Fibroblast of the conjunctiva (primary cell): ENCODE measurements at regions not wholly inside any gene's neighbourhood (a gene's known extent, or its start where the extent isn't known, plus 50 kb on each side); places are given as distances from the start of the nearest gene placed in this dataset.
"Not testable (repeated sequence)": the region's sequence is repeated elsewhere in the genome, so short reads cannot be mapped to it uniquely, and the experiment has no call there.

Source experiments
- DNase-seq: peaks from one replicate; pipeline ENCODE4 v3.0.0-alpha.2; 2010; ENCODE audit warnings: low read depth

DNA sequence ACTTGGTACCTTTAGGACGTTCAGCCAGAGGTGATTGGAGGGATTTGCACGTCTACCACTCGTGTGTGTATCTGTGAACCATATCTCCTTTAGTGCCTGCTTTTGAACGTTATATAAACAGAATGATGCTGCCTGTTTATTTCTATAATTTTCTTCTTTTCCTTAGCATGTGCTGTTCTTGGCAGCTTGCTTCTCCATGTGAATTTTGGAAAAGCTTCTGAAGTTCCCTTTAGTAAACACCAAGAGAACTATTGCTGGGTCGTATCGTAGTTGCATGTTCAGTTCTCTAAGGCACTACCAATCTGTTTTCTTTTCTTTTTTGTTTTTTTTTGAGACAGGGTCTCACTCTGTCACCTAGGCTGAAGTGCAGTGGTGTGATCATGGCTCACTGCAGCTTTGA lies 73.8 kb upstream of the FANCC start:
- not testable (repeated sequence) for DNase-seq

- no peak for DNase-seq
Measured at GRCh38 chr9:95389373-95389772, 71.9 kb upstream of the FANCC start.

- no peak for DNase-seq
Measured at GRCh38 chr9:95386843-95387242, 69.3 kb upstream of the FANCC start.

DNA sequence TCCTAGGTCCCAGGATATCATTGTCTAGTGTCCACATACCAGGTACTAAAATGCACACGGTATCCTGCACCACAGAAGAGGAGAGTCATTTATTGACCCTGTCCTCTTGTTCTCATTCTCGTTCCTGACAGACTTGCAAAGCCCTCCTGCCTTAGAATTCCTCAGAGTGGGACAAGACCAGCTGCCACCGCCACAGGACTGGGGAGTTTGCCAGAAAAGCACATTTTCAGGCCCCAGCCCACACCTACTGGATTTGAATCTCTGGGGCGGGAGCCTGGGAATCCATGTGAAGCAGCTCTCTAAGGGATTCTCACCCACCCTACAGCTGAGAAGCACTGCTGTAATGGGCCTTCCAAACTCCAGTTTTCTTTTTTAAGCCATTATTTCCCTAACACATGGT lies 68.0 kb upstream of the FANCC start:
- DNase-seq = no peak

DNA sequence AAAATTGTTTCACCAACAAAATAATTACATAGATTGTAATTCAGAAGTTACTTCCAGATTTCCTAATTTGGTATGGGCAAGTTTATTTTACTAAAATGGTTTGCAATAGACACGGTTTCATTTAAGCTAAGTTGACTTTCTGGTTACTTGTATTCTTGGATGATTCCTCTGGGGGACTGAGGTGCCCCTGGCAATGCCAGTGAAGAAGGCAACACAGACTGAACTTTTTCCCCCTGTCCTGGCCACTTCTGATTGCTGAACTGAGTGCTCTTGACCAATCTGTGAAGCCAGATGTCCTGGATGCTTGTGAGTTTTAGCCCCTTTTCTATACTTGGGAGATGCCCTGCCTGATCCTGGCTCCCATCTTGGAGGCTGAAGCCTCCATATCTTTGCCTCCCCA lies 66.3 kb upstream of the FANCC start:
- no peak for DNase-seq

DNA sequence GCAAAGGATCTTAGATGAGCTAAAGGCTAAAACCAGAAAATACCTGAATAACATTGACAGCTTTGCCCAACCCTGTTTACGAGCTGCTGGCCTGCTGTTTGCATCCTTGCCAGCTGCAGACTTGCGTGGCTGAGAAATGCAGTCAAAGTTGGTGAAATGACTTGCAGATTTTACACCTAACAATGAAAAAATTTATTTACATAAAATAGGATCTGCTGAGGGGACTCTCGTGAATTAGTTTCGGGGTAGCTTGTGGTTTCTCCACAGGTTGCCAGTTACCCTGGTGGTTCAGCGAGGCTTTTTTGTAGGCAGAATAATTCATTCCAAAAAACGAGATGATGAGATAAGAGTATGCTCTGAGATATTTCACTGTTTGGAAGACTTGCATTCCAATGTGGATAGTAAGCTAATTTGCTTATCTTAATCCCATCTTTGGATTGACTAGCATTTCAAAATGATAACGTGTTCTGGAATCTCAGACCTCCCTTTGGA lies 65.7 kb upstream of the FANCC start:
- no peak for DNase-seq

DNA sequence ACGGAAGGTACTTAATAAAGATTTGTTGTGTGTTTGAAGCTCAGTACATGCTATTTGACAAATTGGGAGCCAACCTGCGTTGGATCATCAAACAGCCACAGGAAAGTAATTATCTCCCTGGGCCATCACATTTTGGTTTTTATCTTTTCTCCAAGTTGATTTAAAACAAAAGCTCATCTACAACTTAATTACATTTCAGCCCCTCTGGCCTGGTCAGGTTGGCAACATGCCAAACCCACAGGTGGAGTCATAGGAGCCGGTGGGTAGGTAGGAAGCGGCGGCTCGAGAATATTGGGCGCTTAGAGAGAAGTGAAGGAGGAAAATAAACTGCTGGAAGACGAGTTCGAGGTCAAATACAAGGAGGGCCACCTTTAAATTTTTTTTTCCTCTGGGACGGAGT lies 64.9 kb upstream of the FANCC start:
- DNase-seq = no peak

DNA sequence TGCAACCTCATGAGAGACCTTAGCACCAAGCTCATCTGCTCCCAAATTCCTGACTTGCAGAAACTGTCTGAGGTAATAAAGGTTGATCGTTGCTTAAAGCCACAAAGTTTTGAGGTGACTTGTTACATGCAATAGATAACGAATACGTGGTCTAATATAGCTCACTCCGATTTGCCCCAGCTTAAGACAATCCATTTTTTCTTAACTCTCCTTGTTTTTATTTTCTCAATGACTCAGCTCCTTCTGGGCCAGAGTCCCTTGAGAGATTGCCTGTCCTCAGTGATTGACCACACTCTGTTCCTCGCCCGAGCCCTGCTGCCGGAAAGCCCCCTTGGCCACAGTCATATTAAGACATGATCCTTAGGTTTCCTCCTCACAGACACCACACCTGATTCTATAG lies 63.7 kb upstream of the FANCC start:
- peak; percentile 18 for DNase-seq

- DNase-seq = no peak
Measured at GRCh38 chr9:95379630-95380029, 62.1 kb upstream of the FANCC start.

DNA sequence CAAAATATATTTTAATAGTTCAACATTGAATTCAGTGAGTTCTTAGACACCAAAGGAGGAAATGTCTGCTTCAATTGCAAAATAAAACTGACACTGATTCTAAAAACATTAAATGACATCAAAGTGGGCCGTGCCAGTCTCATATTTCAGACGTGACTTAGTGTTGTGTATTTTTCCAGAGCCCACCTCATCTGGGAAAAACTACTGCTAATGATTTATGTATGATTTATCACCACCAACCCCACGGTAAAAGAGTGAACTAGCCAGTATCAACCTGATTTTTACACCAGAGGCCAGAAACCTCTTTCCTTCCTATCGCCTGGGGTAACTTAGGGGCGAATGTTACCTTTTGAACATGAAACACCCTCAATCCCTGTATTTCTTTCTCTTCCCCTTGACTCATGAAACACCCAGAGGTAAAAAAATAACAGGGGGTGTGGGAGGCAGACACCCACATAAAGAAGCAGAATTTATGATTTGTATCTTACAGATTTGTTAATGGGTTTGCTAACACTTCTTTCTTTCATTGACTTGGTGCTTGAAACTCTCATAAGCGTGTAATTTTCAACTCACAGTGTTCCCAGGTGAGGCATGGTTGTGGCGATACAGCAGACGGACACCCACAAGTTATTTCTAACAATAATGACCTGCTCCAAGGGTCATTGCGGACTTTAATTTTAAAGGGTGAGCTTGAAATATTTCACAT lies 56.4 kb upstream of the FANCC start:
- DNase-seq = no peak

DNA sequence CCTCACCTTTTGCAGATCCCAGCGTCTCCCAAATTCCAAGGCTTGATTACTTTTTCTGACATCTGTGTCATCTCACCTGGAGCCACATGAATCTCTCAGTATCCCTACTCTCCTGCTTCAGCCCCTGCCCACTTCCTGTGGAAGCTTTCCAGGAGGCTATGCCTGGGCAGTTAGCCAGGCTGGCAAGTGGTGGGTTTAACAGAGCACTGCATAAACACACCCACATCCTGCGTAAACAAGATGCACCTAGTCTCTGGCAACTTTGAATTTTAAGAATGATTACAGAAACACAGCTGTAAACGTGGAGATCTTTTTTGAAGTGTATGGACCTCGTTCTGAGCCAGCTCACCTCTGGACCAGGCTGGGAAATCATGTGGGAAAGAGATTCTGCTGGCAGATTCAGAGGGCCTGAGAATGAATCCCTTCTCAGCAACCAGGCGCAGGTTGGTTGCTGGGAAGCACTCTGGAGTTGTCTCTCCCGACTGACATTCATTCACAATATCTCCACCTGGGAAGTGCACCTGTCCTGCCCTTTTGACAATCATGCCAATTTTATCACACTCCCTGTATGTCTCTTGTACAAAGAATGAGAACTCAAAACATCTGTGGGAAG lies 55.7 kb upstream of the FANCC start:
- no peak for DNase-seq

- DNase-seq = no peak
Measured at GRCh38 chr9:95370064-95370463, 52.6 kb upstream of the FANCC start.

- DNase-seq = no peak
Measured at GRCh38 chr9:95368377-95369160, 51.1 kb upstream of the FANCC start.
